Endometrium (tissue), 2 donors: ENCODE measurements at regions not wholly inside any gene's neighbourhood (a gene's known extent, or its start where the extent isn't known, plus 50 kb on each side); places are given as distances from the start of the nearest gene placed in this dataset.

Experiments
- FAIRE-seq: peaks from 2 replicates; lab custom pipeline; 2012; peaks lifted over from hg19 to GRCh38; lab: Jason Lieb, UNC
- donor health status: control.
- donor health status: control.

DNA sequence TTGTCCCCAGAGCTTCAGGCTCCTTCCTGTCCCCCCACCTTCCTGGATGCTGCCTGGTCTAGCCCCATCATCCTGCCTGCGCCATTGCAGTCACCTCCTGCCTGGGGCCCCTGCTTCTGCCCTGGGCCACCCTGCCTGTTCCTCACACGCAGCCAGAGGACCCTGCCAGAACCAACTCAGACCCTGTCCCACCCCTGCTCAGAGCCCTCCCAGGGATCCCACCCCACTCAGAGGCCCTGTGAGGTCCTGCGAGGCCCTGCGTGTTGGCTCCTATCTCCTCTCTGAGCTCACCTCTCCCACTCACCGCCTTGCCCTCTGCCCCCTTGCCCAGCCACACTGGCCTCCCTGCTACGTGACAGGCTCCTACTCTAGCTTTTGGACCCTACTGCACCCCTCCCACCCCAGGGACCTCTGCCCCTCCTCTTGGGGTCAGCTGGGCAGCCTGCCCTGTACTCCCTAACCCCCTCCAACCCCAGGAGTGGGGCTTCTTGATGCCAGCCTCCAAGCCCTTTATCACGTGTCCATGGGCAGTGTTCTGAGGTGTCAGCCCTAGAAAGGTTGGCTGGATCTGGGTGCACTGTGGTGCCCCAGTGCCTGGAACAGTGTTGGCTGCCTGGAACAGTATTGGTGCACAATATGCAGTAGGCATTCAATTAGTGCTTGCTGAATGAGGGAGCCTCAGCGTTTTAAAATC, 68.3 kb downstream of the CEBPB start:
- no peak for FAIRE-seq

DNA sequence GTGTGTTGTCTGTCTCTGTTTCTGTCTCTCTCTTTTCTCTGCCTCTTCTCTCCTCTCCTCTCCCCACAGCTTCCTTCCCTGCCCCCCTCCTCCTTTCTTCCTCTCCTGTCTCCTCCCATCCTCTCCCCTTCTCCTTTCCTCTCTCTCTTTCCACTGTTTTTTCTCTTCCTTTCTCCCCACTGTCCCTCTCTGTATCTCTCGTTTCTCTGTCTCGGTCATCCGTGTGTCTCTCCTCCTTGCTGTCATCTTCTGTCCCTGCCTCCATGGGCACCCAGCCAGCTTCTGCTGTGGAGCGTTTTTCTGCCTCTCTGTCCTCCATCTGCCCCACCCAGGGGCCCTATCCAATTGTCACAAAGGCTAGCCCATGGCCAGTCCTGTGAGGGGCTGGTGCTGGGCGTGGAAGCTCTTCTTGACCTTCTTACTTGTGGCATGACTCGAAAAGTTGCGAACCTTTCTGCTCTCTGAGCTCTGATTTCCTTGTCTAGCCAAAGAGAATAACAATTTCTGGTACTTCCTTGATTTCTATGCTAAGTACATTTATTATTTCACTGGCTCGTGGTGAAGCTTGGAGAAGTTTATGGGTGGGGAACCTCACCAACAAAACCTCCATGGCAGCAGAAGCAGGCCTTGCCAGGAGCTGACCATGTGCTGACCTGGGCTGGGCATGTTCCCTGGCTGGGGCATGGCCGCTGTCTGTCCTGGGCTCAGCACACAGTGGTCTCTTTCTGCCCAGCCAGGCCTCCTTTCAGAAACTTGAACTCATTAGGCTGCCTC, 69.3 kb downstream of the CEBPB start:
- FAIRE-seq: no peak

DNA sequence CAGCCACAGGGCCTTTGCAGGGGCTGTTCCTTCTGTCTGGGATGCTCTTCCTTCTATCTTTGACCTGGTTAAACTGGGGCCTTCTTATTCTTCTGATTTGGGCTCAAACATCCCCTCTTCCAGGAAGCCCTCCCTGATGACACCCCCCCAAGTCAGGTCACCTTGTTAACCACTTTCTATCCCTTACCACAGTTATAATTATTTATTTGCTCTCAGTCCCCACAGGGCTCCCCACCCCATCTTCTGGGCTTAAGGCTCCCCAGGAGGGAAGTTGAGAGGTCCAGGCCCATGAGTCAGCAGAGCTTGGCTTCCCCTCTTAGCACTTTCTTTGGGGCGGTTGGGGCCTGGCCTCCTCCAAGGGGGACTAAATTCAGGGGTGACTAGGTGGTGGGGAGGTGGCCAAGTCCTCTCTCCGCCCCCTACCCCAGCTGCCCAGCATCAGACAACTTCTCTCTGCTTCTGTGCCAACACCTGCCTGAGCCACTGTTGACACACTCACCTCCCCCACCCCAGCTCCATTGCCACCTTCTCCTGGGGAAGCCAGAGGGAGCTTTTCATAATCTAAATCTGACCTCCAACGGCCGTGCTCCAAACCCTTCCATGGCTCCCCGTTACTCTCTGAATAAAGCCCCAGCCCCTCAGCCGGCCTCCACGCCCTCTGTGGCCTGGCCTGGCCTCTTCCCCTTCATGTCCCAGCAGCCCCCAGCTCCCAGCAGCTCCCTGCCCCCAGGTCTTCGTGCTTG, 70.0 kb downstream of the CEBPB start:
- no peak for FAIRE-seq

DNA sequence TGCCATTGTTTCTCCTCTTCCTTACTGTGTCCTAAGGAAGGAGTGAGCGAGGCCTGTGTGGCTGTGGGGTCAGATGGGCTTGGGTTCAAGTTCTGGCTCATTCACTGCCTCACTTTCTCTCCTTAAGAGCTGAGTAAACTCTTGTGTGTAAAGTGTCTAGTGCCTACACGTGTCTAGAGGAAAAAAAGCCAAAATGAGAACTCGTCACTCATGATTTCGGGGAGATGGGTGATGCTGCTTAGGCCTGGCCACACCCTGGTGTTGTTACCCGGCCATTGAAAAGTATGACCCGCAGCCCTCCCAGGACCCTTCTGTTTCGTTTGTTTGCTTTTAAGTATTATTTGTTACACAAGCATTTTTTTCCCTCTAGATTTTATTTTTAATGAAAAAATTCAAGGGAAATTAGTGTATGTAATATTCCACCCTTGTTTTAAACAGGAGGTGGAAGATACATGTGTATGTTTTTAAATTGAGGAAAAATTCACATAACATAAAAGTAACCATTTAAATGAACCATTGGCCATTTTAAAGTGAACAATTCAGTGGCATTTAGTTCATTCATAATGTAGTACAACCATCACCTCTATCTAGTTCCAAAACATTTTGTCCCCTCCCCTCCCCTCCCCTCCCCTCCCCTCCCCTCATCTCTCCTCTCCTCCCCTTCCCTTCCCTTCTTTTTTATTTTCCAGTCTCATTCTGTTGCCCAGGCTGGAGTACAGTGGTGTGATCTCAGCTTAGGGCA, 71.0 kb downstream of the CEBPB start:
- no peak for FAIRE-seq

DNA sequence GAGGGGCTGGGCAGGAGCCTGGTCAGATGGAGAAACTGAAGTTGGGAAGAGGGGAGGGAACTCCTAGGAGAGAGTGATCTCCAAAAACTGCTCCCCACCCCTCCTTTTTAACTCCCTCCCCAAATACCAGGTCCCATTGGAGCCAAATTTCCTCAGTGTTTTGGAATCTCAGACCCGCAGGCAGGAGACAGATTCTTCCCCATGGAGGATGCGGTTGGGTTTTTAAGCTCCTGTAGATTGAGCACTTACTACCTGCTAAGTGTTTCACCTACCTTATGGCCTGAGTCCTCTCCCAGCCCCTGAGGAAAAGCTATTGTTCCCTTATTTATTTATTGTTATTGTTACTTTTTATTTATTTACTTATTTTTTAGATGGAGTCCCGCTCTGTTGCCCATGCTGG, 73.2 kb downstream of the CEBPB start:
- FAIRE-seq: no peak

DNA sequence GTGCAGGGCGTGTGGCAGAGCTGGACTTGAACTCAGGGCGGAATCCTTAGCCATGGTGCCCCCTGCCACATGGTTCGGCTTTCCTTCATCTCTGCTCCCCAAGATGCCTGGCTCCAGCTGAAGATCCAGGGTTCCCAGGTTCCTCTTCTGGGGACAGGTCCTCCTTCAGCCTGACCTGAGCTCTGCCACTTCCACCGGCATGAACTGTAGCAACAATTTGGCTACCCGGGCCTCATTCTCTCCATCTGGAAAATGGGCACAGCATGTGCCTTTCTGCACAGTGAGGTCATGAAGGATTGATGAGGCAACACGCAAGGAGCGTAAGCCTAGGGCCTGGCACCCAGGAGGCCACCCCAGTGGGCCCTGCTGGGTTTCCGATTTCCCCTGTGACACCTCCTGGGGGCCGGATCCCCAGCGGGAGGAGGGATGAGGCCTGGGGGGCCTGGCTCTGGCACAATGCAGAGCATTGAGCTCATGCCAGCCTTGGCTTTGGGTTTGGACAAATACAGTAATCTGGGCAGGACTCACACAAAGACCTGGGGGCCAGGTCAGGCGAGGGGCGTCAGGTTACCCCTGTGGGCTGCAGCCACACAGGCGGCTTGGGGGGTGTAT, 74.0 kb downstream of the CEBPB start:
- no peak for FAIRE-seq

DNA sequence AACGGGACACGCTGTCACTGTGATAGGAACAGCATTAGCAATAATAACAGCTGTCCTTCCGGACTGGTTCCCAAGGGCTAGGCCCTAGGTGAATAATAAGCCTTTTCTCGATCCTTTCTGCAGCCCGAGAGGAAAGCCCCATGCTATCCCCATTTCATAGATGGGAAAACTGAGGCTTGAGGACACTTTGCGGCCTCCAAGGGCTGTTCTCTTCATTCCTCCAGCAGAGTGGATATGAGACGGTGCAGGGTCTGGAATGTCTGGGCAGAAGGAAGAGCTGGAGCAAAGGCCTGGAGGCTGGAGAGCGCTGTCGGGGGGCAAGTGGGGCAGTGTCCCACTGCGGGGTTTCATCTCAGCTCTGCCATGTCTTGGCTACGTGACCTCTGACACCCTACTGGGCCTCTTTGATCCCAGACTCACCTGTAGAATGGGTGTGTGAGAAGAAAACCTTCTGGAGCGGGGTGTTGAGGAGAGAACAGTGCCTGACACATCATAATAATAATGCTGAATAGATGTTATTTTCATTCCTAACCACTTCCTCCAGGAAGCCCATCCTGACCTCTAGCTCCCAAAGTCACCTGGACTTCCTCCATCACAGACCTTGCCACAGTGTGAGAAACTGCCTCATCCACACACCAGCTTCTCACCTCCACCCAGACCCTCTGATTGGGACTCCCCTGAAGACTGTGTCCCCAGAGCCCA, 74.8 kb downstream of the CEBPB start:
- no peak for FAIRE-seq

DNA sequence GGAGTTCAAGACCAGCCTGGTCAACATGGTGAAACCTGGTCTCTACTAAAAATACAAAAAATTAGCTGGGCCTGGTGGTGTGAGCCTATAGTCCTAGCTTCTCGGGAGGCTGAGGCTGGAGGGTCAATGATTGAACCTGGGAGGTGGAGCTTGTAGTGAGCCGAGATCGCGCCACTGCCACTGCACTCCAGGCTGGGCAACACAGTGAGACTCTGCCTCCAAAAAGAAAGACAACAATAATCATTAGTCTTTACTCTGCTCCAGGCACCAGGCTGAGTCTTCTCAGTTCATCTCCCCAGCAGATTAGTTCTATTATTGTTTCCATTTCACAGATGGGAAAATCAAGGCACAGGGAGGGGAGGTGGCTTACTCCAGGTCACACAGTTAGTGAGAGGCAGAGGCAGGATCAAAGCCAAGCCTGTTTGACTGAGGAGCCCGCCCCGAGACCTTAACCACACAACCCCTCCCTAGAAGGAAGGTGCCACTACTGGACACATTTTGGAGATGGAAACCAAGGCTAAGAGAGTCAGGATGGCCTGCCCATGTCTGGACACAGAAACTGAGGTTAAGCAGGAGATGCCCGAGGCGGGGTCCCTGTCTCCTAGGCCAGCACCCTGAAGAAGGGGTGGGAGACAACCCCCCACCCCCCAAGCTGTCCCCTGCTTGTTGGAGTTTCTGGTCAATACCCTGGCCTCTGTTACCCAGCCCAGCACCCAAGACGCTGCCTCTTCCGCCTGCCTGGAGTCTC, 75.8 kb downstream of the CEBPB start:
- FAIRE-seq: no peak

DNA sequence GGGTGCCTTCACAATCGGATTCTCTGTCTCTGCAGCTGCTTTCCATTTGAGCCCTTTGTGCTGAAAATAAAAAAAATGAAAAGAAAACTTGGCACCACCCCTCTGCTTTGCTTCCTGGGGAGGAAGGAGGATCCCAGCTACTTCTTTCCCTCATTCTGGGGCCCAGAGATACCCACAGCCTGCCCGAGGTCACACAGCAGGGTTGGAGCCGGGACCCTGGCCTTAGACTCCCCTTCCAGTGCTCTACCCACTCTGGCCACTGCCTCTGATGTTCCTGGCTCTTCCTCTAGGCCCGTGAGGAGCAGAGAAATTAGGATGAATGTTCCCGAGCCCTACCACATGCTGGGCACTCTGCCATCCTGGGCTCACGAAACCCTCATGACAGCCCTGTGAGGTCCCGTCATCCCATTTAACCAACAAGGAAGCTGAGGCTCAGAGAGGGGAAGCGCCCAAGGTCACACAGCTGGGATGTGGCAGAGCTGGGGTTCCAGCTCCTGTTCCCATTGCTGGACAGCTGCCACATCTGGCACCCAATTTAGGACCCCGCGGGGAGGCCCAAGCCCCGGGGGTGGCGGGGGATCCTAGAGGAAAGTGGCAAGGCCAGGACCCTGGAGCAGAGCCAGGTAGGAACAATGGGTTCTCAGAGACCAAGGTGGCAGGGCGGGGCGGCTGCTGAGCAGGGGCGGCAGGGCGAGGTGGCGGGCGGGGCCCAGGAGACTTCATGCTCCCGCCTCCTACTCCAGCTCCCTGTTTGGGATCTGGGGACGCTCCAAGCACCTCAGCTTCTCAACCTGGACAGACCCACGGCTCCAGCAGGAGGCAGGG, 76.6 kb downstream of the CEBPB start:
- FAIRE-seq: no peak

DNA sequence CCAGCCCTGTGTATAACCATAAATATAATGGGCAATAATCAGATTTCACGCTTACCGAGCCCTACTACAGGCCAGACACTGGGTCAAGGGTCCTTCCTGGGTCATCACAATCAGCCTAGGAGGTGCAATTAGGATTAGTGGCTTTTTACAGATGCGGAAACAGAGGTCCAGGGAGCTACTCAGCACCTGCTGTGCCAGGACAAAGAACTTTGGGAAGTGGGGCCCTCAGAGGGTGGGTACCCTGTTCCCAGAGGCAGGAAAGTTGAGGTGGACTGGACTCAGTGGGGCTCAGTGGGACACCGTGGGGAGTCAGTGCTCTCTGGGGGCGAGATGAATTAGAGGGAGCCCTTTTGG, 77.2 kb downstream of the CEBPB start:
- FAIRE-seq: no peak

DNA sequence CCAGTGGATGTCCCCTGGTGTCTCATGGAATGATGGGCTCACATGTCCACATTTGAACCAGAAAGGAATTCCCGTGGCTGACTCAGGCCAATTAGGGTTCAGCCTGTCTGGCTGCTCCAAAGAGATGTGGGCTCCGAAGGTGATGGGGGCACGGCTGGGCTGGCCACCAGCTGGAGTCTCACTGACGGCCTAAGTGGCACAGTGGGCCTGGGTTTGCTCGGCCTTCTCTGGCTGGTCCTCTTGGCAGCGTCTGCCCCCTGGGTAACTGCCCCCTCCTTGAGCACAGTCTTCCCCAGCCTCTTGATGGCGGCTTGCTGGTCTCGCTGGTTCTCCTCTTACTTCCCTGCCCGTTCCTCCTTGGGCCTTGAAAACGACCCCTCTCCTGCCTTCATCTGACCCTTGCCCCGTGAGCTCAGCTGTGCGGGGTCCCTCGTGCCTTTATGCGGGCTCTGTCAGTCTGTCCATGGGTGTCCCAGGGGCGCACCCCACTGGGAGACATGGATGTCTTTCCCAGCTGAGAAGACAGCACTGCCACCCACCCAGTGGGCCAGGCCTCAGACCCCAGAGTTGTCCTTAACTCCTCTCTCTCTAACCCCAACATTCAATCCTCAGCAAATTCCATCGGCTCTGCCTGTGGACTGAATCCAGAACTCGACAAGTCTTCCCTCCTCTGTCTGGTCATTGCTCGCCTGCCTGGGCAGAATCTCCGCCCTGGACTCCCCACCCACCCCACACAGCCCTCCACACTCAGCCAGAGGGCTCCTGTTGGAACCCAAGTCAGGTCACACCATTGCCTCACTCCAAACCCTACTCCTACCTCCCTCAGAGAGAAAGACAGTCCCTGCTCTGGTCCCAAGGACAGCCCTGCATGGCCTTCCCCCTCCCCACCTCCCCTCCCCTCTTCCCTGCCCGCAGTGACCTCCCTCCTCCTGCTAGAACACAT, 78.7 kb downstream of the CEBPB start:
- FAIRE-seq: no peak

DNA sequence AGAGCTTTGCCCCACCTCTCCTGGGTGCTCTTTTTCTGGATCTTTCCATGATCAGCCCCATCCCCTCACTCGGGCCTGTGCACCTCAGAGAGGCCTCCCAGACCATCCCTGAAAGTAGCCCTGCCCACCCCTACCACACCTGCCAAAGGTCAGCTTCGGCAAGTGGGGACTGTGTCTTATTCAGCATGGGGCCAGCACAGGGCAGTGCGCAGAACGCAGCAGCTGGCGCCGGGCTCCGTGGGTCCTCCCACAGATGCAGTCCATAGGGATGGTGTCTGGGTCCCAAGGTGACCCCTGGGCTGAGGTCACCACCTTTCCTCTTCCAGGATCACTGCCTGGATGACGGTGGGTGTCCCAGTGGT, 79.4 kb downstream of the CEBPB start:
- FAIRE-seq: no peak

DNA sequence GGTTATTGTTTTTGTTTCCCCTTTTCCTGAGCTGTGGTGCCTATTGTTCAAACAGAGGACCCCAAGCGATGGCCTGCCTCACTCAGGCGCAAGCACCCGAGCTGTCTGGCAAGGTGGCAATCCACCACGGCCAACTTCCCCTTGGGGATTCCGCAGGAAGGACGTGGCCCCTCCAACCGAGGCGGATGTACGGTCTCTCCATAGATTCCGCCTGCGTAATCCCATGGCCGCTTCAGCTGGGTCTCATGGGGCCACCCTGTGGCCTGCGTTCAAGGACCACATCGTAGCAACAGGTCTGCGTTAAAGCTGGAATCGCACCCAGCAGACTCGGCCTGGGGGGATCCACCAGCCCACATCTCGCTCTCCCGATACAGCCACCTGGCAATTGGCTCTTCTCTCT, 79.9 kb downstream of the CEBPB start:
- no peak for FAIRE-seq

DNA sequence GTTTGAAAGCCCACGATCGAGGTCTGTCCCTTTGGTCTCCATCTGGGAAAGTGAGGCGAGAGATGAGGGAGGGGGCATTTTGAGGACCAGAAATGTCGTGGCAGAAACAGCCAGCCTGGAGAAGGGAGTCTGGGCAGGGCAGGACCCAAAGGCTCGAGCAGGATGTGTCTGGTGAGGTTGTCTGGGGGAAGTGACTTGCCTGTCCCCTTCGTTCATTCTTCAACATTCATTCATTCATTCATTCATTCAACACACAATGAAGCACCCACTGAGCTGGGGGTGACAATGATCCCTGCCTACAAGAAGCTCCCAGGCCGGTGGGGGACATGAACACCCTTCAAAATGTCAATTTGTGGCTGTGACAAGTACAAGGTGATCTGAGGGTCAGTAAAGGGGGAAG, 80.5 kb downstream of the CEBPB start:
- no peak for FAIRE-seq

DNA sequence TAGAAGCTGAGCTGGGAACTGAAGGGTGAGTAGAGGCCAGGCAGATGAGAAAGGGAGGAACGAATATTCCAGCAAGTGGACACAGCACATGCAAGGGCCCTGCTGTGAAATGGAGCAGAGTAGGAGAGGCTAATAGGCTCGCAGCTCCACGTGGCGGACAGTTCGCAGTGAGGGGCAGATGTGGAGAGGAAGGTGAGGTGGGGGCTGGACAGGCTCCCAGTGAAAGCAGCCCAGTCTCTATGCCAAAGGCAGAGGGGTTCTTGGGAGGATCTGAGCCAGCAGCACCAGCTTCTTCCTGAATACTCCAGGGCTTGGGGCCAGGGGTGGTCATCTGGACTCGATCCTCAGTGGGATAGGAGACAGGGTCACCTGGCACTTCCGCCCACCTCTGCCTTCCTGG, 81.0 kb downstream of the CEBPB start:
- FAIRE-seq: no peak

DNA sequence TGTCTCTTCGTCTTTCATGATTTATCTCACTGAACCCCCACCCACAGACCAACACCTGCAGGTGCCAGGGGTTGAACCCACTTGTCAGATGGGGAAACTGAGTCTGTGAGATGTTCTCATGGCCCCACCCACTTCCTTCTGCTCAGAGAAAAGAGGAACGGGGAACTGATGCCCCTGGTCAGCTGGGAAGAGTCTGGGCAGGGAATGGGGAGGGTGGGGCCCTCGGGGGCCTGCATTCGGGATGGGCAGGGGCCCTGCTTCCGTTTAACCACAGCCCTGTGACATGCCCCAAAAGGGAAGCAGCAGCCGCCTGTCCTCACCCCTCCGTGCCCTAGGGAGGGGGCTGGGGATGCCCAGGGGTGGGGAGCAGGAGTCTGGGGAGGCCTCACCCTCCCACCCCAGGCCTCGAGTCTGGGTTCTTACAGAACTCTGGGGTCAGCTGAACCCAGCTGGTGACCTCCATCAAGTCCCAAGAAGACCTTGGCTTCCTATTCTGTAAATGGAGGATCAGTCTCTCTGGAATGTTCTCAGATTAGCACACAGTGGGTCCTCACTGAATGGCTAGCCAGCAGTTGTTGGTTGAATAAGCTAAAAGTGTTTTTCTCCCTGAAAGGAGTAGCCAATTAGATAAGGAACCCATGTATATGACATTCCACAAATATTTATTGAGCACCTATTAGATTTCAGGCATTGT, 81.5 kb downstream of the CEBPB start:
- no peak for FAIRE-seq

DNA sequence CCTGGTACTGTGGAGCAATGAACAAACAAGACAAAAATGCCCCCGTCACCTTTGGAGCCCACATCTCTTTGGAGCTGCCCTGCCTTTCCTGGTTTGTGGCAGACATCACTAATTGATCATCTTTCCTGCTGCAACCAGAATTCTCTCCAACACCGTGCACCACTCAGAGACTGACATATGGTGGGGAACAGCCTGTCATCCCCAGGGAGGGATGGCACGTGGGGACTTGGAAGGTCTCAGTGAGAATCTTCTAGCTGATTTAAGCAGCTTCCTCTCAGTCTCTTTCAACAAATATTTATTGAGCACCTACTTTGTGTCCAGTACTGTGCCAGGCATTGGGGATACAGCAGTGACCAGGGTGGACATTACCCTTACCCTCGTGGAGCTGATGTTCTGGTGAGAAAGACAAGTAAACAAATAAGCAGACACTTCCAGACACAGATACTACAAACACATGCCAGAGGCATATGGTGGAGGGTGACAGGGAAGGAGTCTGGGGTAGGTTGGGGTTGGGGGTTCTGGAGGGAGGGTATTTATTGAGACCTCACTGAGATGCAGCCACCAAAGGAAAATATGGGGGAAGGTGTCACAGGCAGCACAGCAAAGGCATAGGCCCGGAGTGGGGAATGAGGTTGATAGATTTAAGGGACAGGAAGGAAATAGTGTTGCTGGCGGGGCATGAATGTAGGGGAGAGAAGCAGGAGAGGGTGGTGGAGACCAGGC, 82.3 kb downstream of the CEBPB start:
- no peak for FAIRE-seq
